ENCODE measurements at regions not wholly inside any gene's neighbourhood (a gene's known extent, or its start where the extent isn't known, plus 50 kb on each side); places are given as distances from the start of the nearest gene placed in this dataset.

DNA sequence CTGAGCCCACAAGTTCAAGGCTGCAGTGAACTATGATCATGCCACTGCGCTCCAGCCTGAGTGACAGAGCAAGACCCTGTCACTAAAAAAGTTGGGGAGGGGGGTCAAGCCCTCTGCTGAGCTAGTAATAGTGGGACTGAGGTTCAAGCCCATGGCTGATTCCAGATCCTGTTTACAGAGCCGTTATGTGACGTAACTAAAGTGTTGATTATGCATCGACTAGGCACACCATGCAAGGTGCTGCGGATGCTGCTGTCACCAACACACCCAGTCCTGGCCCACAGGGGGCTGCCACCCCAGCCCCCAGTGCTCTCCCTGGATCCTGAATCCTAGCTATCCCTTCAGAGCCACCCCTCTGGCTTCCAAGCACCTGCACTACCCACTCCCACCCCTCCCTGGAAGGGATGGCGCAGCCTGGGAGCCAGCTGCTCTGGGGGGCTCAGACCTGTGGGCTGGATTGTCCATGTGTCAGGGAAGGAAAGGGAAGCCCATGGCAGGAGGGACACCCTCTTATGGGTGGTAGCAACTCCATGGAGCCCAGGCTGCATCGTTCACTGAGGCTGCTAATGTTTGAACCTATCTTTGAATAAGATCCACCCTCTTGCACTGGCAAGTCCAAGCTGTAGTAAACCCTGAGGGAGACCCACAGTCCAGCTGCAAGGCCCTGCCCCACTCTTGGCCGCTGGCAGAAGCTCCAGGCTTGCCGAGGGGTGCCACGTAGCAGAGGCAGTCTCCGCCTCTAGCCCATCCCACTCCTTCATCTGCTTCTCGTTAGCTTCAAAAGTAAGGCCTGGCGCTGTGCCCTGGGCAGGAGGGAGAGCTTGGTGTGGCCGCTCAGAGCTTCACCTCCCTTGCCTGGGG, 95.0 kb downstream of the SNX5 start (continued):
- TF ChIP-seq ZNF574 (CRISPR knock-in tag; IDR thresholded peaks at IDR 0.05) (peak; percentile 60; the same call in 1 of the 2 replicates), STAT6 (CRISPR knock-in tag; IDR thresholded peaks at IDR 0.05; ENCODE audit: borderline replicate concordance) (peak; percentile 32; the same call in 1 of the 2 replicates), BRCA1 (CRISPR knock-in tag; IDR thresholded peaks at IDR 0.05) (no peak), ZNF564 (CRISPR knock-in tag; IDR thresholded peaks at IDR 0.05) (no peak), TCF12 (IDR thresholded peaks at IDR 0.05) (no peak), TCF12 (CRISPR knock-in tag; IDR thresholded peaks at IDR 0.05) (peak; percentile 89; the same call in 1 of the 2 replicates), XBP1 (CRISPR knock-in tag; IDR thresholded peaks at IDR 0.05) (peak; percentile 82; the same call in 1 of the 2 replicates), MIXL1 (CRISPR knock-in tag; IDR thresholded peaks at IDR 0.05) (peak; percentile 47; the same call in 1 of the 2 replicates), NCOR1 (IDR thresholded peaks at IDR 0.05; ENCODE audit: borderline replicate concordance, low read length) (peak; percentile 53; the same call in 1 of the 2 replicates), TEAD3 (CRISPR knock-in tag; optimal IDR thresholded peaks at IDR 0.05; ENCODE audit: borderline replicate concordance) (peak; percentile 19), KLF16 (CRISPR knock-in tag; IDR thresholded peaks at IDR 0.05) (0 out of 4 replicates have a peak, but pooled peaks of 1 of the 2 experiments have one; percentile 23), NCOA2 (CRISPR knock-in tag; IDR thresholded peaks at IDR 0.05) (peak; percentile 41; the same call in 1 of the 2 replicates), FOSL2 (CRISPR knock-in tag; IDR thresholded peaks at IDR 0.05) (0 out of 2 replicates have a peak, but pooled peaks have one; percentile 26), ZNF713 (CRISPR knock-in tag; IDR thresholded peaks at IDR 0.05) (peak; percentile 91; the same call in 1 of the 2 replicates), IKZF5 (CRISPR knock-in tag; IDR thresholded peaks at IDR 0.05) (peak; percentile 72; the same call in 1 of the 2 replicates), SP1 (IDR thresholded peaks at IDR 0.05) (no peak), SP1 (CRISPR knock-in tag; IDR thresholded peaks at IDR 0.05) (peak; percentile 23; the same call in 1 of the 2 replicates), LCORL (IDR thresholded peaks at IDR 0.05) (no peak), LCORL (CRISPR knock-in tag; IDR thresholded peaks at IDR 0.05) (peak; percentile 34; the same call in 1 of the 2 replicates), ZNF382 (CRISPR knock-in tag; IDR thresholded peaks at IDR 0.05; ENCODE audit: borderline replicate concordance) (no peak), NFATC3 (CRISPR knock-in tag; IDR thresholded peaks at IDR 0.05) (0 out of 2 replicates have a peak, but pooled peaks have one; percentile 13), SRF (IDR thresholded peaks at IDR 0.05; ENCODE audit: low read depth, low read length) (no peak), KDM2A (CRISPR knock-in tag; IDR thresholded peaks at IDR 0.05; ENCODE audit: borderline replicate concordance, low read depth) (peak; percentile 63)
- TF ChIP-seq, protein P1, sequence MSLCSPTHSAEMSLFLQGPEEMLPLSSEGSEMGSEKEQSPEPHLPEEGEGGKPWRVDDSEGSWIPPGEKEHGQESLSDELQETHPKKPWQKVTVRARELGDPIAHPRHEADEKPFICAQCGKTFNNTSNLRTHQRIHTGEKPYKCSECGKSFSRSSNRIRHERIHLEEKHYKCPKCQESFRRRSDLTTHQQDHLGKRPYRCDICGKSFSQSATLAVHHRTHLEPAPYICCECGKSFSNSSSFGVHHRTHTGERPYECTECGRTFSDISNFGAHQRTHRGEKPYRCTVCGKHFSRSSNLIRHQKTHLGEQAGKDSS (CRISPR knock-in tag; IDR thresholded peaks at IDR 0.05; ENCODE audit: borderline replicate concordance, low read depth), result 0 out of 2 replicates have a peak, but pooled peaks have one; percentile 29

Measured in HepG2 (cell line).